Amniotic epithelial cell (primary cell): ENCODE measurements at regions not wholly inside any gene's neighbourhood (a gene's known extent, or its start where the extent isn't known, plus 50 kb on each side); places are given as distances from the start of the nearest gene placed in this dataset.

Experiments used
- DNase-seq: peaks from one replicate; pipeline ENCODE4 v3.0.0-alpha.2; 2010; ENCODE audit warnings: low read depth

- DNase-seq = no peak
These were observed 105.5 kb downstream of the CRYAA start for GRCh38 chr21:43274022-43274945.

- DNase-seq = peak; percentile 29
These were observed 104.9 kb downstream of the CRYAA start for GRCh38 chr21:43273708-43274021.

GRCh38 chr21:43273016-43273707, 104.4 kb downstream of the CRYAA start:
- DNase-seq = no peak

GRCh38 chr21:43272591-43272990, 103.8 kb downstream of the CRYAA start:
- no peak for DNase-seq

GRCh38 chr21:43271452-43272020, 102.7 kb downstream of the CRYAA start:
- no peak for DNase-seq

- peak; percentile 33 for DNase-seq
These were observed 102.0 kb downstream of the CRYAA start for GRCh38 chr21:43270800-43271301.

GRCh38 chr21:43269957-43270705, 101.3 kb downstream of the CRYAA start:
- no peak for DNase-seq

GRCh38 chr21:43269440-43269839, 100.6 kb downstream of the CRYAA start:
- no peak for DNase-seq

GRCh38 chr21:43268804-43269186, 100.0 kb downstream of the CRYAA start:
- no peak for DNase-seq

GRCh38 chr21:43268086-43268803, 99.4 kb downstream of the CRYAA start:
- DNase-seq = no peak

- DNase-seq = no peak
These were observed 98.7 kb downstream of the CRYAA start for GRCh38 chr21:43267391-43268085.

GRCh38 chr21:43266534-43266933, 97.7 kb downstream of the CRYAA start:
- peak; percentile 81 for DNase-seq

GRCh38 chr21:43262427-43262826, 93.6 kb downstream of the CRYAA start:
- no peak for DNase-seq
